Lower lobe of right lung (tissue), 2 donors: ENCODE measurements at regions not wholly inside any gene's neighbourhood (a gene's known extent, or its start where the extent isn't known, plus 50 kb on each side); places are given as distances from the start of the nearest gene placed in this dataset.

ENCODE experiments used
- ATAC-seq, 2 donors: fragments of 200-7000 bp; cut with Tn5 transposase; one replicate each; pipeline ENCODE4 v1.9.1; 2020 to 2022; ENCODE audit warnings: mild to moderate bottlenecking in 2 of 2, moderate library complexity in 2 of 2
- DNase-seq: peaks from one replicate; pipeline ENCODE4 v3.0.0-alpha.2; 2020
- H3K27ac ChIP-seq: fragments of 200-600 bp; one replicate; pipeline ENCODE4 v1.8.0; 2022
- H3K27me3 ChIP-seq: fragments of 200-600 bp; one replicate; pipeline ENCODE4 v1.8.0; 2022; ENCODE audit warnings: low read depth
- H3K36me3 ChIP-seq: fragments of 200-600 bp; one replicate; pipeline ENCODE4 v1.8.0; 2022; ENCODE audit warnings: mild to moderate bottlenecking
- H3K4me1 ChIP-seq: fragments of 200-600 bp; one replicate; pipeline ENCODE4 v1.8.0; 2022
- H3K4me3 ChIP-seq: fragments of 200-600 bp; one replicate; pipeline ENCODE4 v1.8.0; 2022; ENCODE audit warnings: mild to moderate bottlenecking
- H3K9me3 ChIP-seq: fragments of 200-600 bp; one replicate; pipeline ENCODE4 v1.8.0; 2022
- intact Hi-C: fragments of 100-400 bp; cut with DNase I; formaldehyde crosslinking; loops from one replicate; pipeline ENCODE4 v1.11.0; 2022
- TF ChIP-seq, protein P1 (sequence below): fragments of 200-600 bp; IDR thresholded peaks from one replicate; pipeline ENCODE4 v1.8.0; 2022; ENCODE audit warnings: antibody characterized with exemption, mild to moderate bottlenecking
- donor health status: DM: no; HTN: yes; CAD: no; lungs with severe emphysema.

DNA sequence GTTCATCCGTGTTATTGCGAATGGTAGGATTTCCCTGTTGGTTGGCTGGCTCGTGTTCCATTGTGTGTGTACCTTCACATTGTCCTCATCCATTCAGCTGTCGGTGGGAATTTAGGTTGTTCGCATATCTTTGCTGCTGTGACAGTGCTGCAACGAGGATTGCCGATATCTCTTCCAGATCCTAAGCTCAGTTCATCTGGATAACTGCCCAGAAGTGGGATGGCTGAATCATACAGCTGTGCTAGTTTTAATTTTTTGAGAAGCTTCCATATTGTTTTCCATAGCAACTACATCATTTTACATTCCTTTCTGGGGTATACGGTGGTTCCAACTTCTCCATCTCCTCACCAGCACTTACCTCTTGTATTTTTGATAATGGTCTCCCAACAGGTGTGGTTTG, 292.8 kb upstream of the SFSWAP start:
- Histone ChIP-seq H3K27ac (no peak overlapping the region), H3K9me3 (no peaks in the 10 kb centered on the region), H3K27me3 (peaks cover 3% of the 10 kb centered on the region), H3K4me1 (no peaks in the 10 kb centered on the region), H3K4me3 (no peak overlapping the region), H3K36me3 (no peaks in the 10 kb centered on the region)
- ATAC-seq: no peak
- no peak for DNase-seq
- TF ChIP-seq, protein P1, sequence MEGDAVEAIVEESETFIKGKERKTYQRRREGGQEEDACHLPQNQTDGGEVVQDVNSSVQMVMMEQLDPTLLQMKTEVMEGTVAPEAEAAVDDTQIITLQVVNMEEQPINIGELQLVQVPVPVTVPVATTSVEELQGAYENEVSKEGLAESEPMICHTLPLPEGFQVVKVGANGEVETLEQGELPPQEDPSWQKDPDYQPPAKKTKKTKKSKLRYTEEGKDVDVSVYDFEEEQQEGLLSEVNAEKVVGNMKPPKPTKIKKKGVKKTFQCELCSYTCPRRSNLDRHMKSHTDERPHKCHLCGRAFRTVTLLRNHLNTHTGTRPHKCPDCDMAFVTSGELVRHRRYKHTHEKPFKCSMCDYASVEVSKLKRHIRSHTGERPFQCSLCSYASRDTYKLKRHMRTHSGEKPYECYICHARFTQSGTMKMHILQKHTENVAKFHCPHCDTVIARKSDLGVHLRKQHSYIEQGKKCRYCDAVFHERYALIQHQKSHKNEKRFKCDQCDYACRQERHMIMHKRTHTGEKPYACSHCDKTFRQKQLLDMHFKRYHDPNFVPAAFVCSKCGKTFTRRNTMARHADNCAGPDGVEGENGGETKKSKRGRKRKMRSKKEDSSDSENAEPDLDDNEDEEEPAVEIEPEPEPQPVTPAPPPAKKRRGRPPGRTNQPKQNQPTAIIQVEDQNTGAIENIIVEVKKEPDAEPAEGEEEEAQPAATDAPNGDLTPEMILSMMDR: no peak
- intact Hi-C loops: no loop called here

DNA sequence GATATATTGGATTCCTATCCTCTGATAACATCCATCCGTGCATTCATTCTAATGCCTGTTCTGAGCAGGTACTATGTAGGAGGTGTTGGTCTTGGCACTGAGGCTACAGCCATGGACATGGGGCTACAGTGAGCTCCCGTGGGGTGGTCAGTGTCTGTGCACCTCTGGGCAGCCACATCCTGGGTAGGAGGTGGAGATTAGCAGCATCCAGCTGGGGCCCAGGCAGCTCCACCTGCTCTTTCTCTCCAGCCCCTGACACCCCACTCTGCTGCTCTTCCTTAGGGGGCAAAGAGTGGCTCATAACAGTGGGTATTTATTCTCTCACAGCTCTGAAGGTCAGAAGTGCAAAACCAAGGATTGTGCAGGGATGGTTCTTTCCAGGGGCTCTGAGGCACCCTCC, 292.0 kb upstream of the SFSWAP start:
- TF ChIP-seq, protein P1: no peak
- no peak overlapping the region for H3K4me3 ChIP-seq
- H3K27me3 ChIP-seq: no peaks in the 10 kb centered on the region
- H3K36me3 ChIP-seq: no peaks in the 10 kb centered on the region
- no peak for DNase-seq
- intact Hi-C loops: no loop called here
- H3K4me1 ChIP-seq: no peaks in the 10 kb centered on the region
- H3K9me3 ChIP-seq: no peaks in the 10 kb centered on the region
- ATAC-seq: no peak
- no peak overlapping the region for H3K27ac ChIP-seq

DNA sequence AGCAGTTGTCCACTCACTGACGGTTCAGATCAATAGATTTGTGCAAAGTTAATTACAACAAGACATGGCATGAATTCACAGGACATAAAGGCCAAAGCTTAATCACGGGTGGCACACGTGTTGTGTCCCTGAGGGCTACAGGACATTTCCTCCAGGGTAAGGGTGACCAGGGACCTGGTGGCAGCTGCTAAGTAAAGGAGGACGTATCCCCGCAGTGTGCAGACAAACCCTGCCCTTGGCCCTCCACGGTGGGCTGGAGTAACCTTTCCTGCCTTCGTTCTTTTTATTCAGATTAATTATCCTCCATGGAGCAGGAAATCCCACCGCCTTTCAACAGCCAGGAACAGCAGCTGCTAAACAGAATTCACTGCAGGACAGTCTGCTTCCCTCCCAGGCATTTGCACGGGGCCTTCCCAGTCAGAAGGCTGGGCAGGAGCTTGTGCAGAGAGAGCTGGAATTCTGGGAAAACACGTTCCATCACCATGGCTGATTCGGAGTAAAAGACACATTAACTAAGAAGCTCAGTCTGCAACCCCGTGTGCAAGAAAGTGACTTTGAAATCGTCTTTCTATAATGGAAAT, 289.9 kb upstream of the SFSWAP start:
- TF ChIP-seq, protein P1: no peak
- intact Hi-C loops: no loop called here
- no peak for ATAC-seq
- Histone ChIP-seq H3K9me3 (no peaks in the 10 kb centered on the region), H3K4me1 (no peaks in the 10 kb centered on the region), H3K36me3 (no peaks in the 10 kb centered on the region), H3K4me3 (no peak overlapping the region), H3K27me3 (no peaks in the 10 kb centered on the region), H3K27ac (no peak overlapping the region)
- no peak for DNase-seq

DNA sequence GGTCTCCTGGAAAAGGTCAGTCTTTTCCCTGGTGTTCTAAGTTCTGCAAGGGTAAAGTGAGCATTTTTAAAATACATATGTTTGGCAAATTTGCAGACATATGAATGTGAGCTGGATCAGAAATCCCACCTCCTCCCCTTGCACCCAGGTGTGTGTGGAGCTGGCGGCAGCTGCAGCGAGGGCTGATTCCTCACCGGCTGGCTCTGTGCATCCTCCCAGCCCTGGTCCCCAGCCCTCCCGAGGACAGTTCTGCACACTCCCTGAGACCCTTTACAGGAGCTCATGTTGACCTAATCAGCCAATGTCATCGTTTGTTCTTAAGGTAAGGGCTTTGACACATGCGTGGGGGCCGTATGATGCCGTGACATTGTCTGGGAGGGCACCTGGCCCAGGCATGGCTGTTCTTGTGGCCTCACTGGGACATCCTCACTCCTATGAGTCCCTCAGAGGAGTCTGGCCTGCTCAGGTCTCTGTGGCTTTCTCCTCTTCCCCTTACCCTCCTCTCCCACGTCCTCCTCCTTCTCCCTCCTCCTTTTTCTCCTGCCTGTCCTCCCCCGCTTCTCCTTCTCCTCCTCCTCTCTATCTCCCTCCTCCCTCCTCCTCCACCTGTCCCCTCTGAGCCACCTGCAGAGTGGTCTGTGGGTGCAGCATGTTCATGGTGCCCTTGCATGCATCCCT, 289.2 kb upstream of the SFSWAP start:
- TF ChIP-seq, protein P1: no peak

DNA sequence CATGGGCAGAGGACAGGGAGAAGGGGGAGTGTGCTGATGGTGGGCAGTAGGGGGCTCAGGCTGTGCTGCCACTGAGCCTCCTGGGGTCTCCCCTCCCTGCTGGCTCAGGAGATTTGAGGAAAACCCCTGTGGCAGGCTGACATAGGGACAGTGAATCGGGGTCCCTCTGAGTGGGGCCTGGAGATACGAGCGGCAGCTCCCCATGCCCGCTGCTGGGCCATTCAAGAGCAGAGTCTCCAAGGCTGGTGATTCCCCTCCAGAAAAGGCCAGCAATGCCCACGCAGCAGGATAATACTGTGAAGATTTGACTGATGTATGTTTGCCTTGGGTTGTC, 288.7 kb upstream of the SFSWAP start:
- DNase-seq (no peak), ATAC-seq (no peak)
- Histone ChIP-seq H3K4me1 (no peaks in the 10 kb centered on the region), H3K4me3 (no peak overlapping the region), H3K36me3 (no peaks in the 10 kb centered on the region), H3K27me3 (no peaks in the 10 kb centered on the region), H3K27ac (no peak overlapping the region), H3K9me3 (no peaks in the 10 kb centered on the region)
- TF ChIP-seq, protein P1: no peak
- intact Hi-C loops: no loop called here

More for the DNA sequence above, 289.2 kb upstream of the SFSWAP start:
- H3K4me1 ChIP-seq: no peaks in the 10 kb centered on the region
- no peak for ATAC-seq
- intact Hi-C loops: no loop called here
- no peak for DNase-seq
- H3K9me3 ChIP-seq: no peaks in the 10 kb centered on the region
- no peak overlapping the region for H3K27ac ChIP-seq
- H3K4me3 ChIP-seq: no peak overlapping the region
- no peaks in the 10 kb centered on the region for H3K36me3 ChIP-seq
- no peaks in the 10 kb centered on the region for H3K27me3 ChIP-seq
